Esophagus squamous epithelium (tissue), 5 donors: ENCODE measurements at regions not wholly inside any gene's neighbourhood (a gene's known extent, or its start where the extent isn't known, plus 50 kb on each side); places are given as distances from the start of the nearest gene placed in this dataset.

Experiments
- DNase-seq: peaks from one replicate; lab custom pipeline; 2025; lab: John Stamatoyannopoulos, UW
- H3K27ac ChIP-seq, 4 donors: fragments of 200-600 bp; sonication (generic); one replicate each; pipeline ENCODE4 v1.5.1; 2016 to 2019; ENCODE audit warnings: mild to moderate bottlenecking in 1 of 4
- H3K27me3 ChIP-seq, 4 donors: fragments of 200-600 bp; sonication (generic); 1 replicate in 3 of 4; 2 replicates in 1 of 4; pipeline versions ENCODE4 v1.5.1 to v1.6.0; 2017 to 2021; ENCODE audit warnings: antibody characterized with exemption in 1 of 4
- H3K36me3 ChIP-seq, 3 donors: fragments of 200-600 bp; sonication (generic); one replicate each; pipeline ENCODE4 v1.5.1; 2016 to 2019
- H3K4me1 ChIP-seq, 3 donors: fragments of 200-600 bp; sonication (generic); one replicate each; pipeline ENCODE4 v1.5.1; 2017 to 2019
- H3K4me3 ChIP-seq, 4 donors: fragments of 200-600 bp; sonication (generic); 1 replicate in 3 of 4; 2 replicates in 1 of 4; pipeline ENCODE4 v1.5.1; 2016 to 2019; ENCODE audit warnings: mild to moderate bottlenecking in 2 of 4, moderate library complexity in 1 of 4
- H3K9me3 ChIP-seq, 3 donors: fragments of 200-600 bp; sonication (generic); one replicate each; pipeline ENCODE4 v1.5.1; 2016 to 2019
- POLR2A ChIP-seq, 4 donors: fragments of 450-650 bp; IDR thresholded peaks; one replicate each; pipeline ENCODE4 v1.6.1; 2017; ENCODE audit warnings: antibody characterized with exemption in 4 of 4, mild to moderate bottlenecking in 4 of 4, moderate library complexity in 3 of 4
- WGBS, 2 donors: methylation state at CpG; one replicate each; pipeline ENCODE4 v1.1.5; 2018; 5-methylcytosine and 5-hydroxymethylcytosine counted together
- intact Hi-C: fragments of 100-400 bp; cut with DNase I; formaldehyde crosslinking; loops from one replicate; pipeline ENCODE4 v1.15.0; 2022
- TF ChIP-seq, protein P1 (sequence below), 6 experiments: fragments of 450-650 bp in 4 of 6; fragments of 200-600 bp in 2 of 6; sonication (generic) in 2 of 6; IDR thresholded peaks; one replicate each; pipeline ENCODE4 v1.5.1; 2016 to 2019; ENCODE audit warnings: antibody characterized with exemption in 6 of 6, mild to moderate bottlenecking in 4 of 6, moderate library complexity in 4 of 6
- donor health status: DM: yes; HTN: yes; CAD: no.

DNA sequence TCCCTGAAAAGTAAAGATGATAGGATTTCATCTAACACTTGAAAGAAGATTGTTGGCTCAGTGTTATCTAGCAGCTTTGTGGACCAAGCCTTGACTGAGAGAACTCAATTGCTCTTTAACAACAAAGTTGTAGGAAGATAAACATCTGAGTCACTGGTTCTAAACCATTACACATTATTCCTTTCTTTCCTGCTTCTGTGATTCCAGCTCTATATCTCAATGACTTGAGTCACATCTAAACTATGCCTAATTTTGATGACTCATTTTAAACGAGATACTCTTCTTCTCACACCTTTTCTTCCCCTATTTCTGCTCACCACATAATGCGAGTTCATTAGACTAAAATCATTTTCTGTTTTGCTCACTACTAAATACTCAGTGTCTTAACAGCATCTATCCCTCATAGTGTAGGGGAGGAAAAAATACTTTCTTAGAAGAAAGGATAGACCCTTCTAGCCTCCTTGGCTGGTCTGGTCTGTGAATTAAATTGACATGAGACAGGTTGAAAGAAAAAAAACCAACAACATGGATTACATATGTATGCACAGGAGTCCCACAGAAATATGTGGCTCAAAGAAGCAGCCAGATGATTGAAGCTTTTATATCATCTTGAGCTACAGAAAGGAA lies 201.4 kb downstream of the C12orf50 start:
- no peaks in the 10 kb centered on the region for H3K4me1 ChIP-seq
- H3K27me3 ChIP-seq = no peaks in the 10 kb centered on the region
- intact Hi-C loops = no loop called here
- no peak for TF ChIP-seq POLR2A (IDR thresholded peaks at IDR 0.05)
- TF ChIP-seq, protein P1, sequence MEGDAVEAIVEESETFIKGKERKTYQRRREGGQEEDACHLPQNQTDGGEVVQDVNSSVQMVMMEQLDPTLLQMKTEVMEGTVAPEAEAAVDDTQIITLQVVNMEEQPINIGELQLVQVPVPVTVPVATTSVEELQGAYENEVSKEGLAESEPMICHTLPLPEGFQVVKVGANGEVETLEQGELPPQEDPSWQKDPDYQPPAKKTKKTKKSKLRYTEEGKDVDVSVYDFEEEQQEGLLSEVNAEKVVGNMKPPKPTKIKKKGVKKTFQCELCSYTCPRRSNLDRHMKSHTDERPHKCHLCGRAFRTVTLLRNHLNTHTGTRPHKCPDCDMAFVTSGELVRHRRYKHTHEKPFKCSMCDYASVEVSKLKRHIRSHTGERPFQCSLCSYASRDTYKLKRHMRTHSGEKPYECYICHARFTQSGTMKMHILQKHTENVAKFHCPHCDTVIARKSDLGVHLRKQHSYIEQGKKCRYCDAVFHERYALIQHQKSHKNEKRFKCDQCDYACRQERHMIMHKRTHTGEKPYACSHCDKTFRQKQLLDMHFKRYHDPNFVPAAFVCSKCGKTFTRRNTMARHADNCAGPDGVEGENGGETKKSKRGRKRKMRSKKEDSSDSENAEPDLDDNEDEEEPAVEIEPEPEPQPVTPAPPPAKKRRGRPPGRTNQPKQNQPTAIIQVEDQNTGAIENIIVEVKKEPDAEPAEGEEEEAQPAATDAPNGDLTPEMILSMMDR (IDR thresholded peaks at IDR 0.05) = no peak
- H3K9me3 ChIP-seq = no peaks in the 10 kb centered on the region
- no peak overlapping the region for H3K4me3 ChIP-seq
- no peak for DNase-seq
- no peak overlapping the region for H3K27ac ChIP-seq
- WGBS, 2 donors = 22 to 24% methylated on average over 2 of the region's 2 CpGs
- no peaks in the 10 kb centered on the region for H3K36me3 ChIP-seq

DNA sequence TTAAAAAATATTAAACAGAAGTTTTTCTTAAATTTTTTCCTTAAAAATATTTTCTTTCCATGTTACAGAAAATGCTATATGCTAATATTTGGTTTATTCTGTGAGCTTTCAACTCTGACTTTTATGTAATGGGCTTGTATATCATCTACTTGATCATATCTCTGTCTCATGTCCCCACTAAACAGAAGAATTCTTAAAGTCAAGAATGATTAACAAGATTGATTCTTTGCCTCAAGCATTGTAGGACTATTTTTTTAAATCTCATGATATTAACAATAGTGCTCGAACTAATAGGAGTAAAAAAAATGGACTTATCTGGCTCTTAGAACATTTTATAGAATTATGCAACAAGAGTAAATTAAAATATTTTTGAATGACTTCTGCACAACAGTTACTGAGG lies 206.3 kb downstream of the C12orf50 start:
- no peak overlapping the region for H3K4me3 ChIP-seq
- 60 to 65% methylated on average over 1 of the region's 1 CpG for WGBS, 2 donors
- TF ChIP-seq, protein P1 (IDR thresholded peaks at IDR 0.05) = no peak
- TF ChIP-seq POLR2A (IDR thresholded peaks at IDR 0.05) = no peak
- no peak overlapping the region for H3K27ac ChIP-seq
- H3K36me3 ChIP-seq = no peaks in the 10 kb centered on the region
- no peaks in the 10 kb centered on the region for H3K9me3 ChIP-seq
- DNase-seq = no peak
- H3K27me3 ChIP-seq = no peaks in the 10 kb centered on the region
- intact Hi-C loops = no loop called here
- no peaks in the 10 kb centered on the region for H3K4me1 ChIP-seq

DNA sequence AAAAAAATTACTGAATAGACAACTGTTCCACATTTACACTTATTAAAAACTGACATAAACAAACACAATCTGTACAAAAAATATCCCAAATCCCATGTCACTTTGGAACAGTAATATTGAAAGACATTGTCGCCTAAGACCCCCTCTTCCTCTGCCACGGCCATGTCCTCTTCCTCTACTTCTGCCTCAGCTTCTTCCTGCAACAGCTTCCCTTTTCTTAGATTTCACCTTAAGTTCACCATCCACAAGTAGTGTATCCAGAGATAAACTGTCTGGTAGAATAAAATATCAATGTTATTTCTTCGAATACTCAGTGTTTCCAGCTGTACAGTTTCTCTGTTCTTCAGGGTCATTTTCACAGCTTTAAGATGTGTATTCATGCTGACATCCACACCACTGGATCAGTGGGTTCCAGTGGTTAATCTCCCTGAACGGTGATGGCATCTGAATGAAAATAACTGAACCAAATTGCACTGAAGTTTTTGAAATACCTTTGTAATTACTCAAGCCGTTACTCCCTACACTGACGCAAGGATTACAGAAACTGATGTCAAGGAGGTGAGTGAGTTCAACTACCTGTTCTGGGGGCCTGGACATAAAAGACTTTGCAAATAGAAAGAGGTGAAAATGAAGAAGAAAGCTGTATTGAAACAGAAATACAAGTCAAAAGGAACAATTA lies 208.5 kb downstream of the C12orf50 start:
- Histone ChIP-seq H3K4me1 (no peaks in the 10 kb centered on the region), H3K27ac (no peak overlapping the region), H3K4me3 (no peak overlapping the region), H3K27me3 (no peaks in the 10 kb centered on the region), H3K9me3 (no peaks in the 10 kb centered on the region), H3K36me3 (no peaks in the 10 kb centered on the region)
- no peak for DNase-seq
- 43 to 63% methylated on average over 6 of the region's 6 CpGs for WGBS, 2 donors
- intact Hi-C loops = no loop called here
- TF ChIP-seq, protein P1 (IDR thresholded peaks at IDR 0.05) = no peak
- TF ChIP-seq POLR2A (IDR thresholded peaks at IDR 0.05) = no peak

DNA sequence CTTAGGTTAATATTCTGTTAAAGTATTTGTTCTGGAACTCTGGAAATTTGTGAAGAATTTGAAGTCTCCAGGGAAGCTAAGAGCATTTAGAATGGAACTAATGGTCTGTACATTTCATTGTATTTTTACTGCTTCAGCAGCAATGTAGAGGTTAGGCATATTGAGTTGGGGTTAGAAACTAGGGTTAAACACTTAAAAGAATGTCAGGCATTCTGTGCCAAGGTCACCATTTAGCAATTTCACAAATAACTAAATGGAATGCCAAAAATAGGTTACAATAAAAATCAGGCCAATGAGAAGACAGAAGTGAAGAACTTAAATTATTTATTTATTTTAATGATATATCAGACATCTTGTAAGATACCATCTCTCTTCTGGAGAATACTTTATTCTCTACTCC lies 210.8 kb downstream of the C12orf50 start:
- Histone ChIP-seq H3K36me3 (no peaks in the 10 kb centered on the region), H3K4me1 (no peaks in the 10 kb centered on the region), H3K27me3 (no peaks in the 10 kb centered on the region), H3K9me3 (no peaks in the 10 kb centered on the region), H3K4me3 (no peak overlapping the region), H3K27ac (no peak overlapping the region)
- no peak for TF ChIP-seq POLR2A (IDR thresholded peaks at IDR 0.05)
- TF ChIP-seq, protein P1 (IDR thresholded peaks at IDR 0.05) = no peak
- no peak for DNase-seq
- intact Hi-C loops = no loop called here

DNA sequence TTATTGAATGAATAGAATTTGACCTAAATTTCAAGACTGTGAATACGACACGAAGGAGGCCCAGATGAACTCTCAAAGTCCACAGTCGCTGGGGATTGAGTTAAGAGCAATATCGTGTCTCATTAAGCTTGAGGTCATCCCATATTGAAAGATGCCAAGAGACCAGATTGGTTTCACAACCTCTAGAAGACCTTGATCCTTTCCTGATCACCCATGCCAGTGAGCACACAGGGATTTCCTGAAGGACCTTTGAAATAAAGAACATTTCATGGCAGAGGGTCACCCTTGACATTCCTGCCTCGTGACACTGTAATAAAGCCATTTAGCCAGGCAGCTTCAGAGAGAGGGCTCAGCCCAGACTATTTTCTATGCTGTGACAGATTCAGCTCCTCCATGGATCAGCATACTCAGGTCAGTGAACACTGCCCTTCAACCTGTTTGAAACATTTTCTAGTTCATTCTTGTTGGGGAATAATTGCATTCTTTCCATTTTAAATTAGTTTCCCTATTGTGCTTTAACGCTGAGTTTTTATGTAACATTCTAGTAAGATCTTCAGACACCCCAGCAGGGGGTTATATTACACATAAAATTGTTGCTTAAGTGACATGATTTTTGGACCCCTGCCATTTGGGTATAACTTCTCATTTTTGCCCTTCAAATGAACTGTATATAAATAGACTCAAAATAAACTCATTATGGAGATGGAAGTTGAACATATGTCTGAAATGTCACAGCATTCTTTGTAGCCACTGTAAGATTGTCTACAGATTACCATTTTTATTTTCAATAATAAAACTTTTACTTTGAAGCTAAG lies 213.2 kb downstream of the C12orf50 start:
- Histone ChIP-seq H3K4me1 (no peaks in the 10 kb centered on the region), H3K4me3 (no peak overlapping the region), H3K27me3 (no peaks in the 10 kb centered on the region), H3K27ac (no peak overlapping the region), H3K36me3 (no peaks in the 10 kb centered on the region), H3K9me3 (no peaks in the 10 kb centered on the region)
- 70 to 71% methylated on average over 6 of the region's 6 CpGs for WGBS, 2 donors
- intact Hi-C loops = no loop called here
- TF ChIP-seq, protein P1 (IDR thresholded peaks at IDR 0.05) = no peak
- no peak for TF ChIP-seq POLR2A (IDR thresholded peaks at IDR 0.05)
- no peak for DNase-seq
